Suprapubic skin (tissue), 3 donors: ENCODE measurements at regions not wholly inside any gene's neighbourhood (a gene's known extent, or its start where the extent isn't known, plus 50 kb on each side); places are given as distances from the start of the nearest gene placed in this dataset.

Experiments
- CTCF ChIP-seq, 2 donors: fragments of 200-600 bp in 1 of 2; fragments of 450-650 bp in 1 of 2; sonication (generic) in 1 of 2; IDR thresholded peaks; one replicate each; pipeline ENCODE4 v1.5.1; 2016 to 2019; ENCODE audit warnings: antibody characterized with exemption in 2 of 2, mild to moderate bottlenecking in 1 of 2, moderate library complexity in 1 of 2
- POLR2A ChIP-seq, 2 donors: fragments of 450-650 bp; IDR thresholded peaks; one replicate each; pipeline ENCODE4 v1.6.1; 2017; ENCODE audit warnings: antibody characterized with exemption in 2 of 2, mild to moderate bottlenecking in 2 of 2, moderate library complexity in 2 of 2

DNA sequence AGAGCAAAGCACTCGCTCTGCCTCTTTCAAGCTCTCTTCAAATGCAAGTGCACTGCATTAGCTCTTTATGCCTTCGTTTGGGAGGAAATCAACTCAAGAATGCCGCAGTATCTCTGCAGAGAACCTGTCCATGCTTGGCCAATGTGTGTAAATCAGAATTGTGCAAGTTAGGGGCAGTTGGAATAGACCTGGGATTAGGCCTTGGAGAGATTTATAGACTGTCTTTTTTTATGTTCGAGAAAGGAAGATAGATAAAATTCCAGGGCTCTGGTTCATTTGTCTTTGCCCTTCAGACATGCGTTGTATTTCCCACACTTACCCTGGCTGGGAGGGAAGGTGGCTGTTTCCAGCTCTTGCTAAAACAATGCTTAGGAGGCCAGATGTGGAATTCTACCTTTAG is 163.7 kb downstream of the MOBP start:
- TF ChIP-seq POLR2A (IDR thresholded peaks at IDR 0.05), result no peak
- TF ChIP-seq CTCF (IDR thresholded peaks at IDR 0.05), result no peak
